SK-N-MC (cell line): ENCODE measurements at regions not wholly inside any gene's neighbourhood (a gene's known extent, or its start where the extent isn't known, plus 50 kb on each side); places are given as distances from the start of the nearest gene placed in this dataset.

Experiments
- DNase-seq: peaks from one replicate; pipeline ENCODE4 v3.0.0-alpha.2; 2011; ENCODE audit warnings: low read depth, low spot score
- H3K27ac ChIP-seq: fragments of 200-600 bp; sonication (generic); 2 replicates; pipeline ENCODE4 v1.5.1; 2016; ENCODE audit warnings: mixed run types
- H3K36me3 ChIP-seq: fragments of 200-600 bp; sonication (generic); 2 replicates; pipeline ENCODE4 v1.6.1; 2017; ENCODE audit warnings: antibody characterized with exemption, low read length, mixed read lengths; ENCODE audit not compliant: insufficient read depth
- H3K4me3 ChIP-seq: fragments of 200-600 bp; sonication (generic); 2 replicates; pipeline ENCODE4 v1.5.1; 2016
- H3K9ac ChIP-seq: fragments of 200-600 bp; sonication (generic); 2 replicates; pipeline ENCODE4 v1.8.0; 2017; ENCODE audit warnings: mixed run types, mixed read lengths; ENCODE audit not compliant: insufficient read length
- H3K9me3 ChIP-seq: fragments of 200-600 bp; sonication (generic); 2 replicates; pipeline ENCODE4 v1.6.1; 2017; ENCODE audit warnings: low read depth, mild to moderate bottlenecking, antibody characterized with exemption, low read length, moderate library complexity, mixed read lengths
- EZH2 ChIP-seq: fragments of 200-600 bp; sonication (generic); IDR thresholded peaks from one replicate; pipeline ENCODE4 v1.6.1; 2017; ENCODE audit warnings: antibody characterized with exemption
- FOXP2 ChIP-seq: optimal IDR thresholded peaks from 2 replicates; pipeline ENCODE3; 2011; ENCODE audit warnings: mild to moderate bottlenecking, moderate library complexity; ENCODE audit not compliant: insufficient read depth; ENCODE audit errors: extremely low read length, control extremely low read depth
- POLR2AphosphoS5 ChIP-seq: IDR thresholded peaks from 2 replicates; pipeline ENCODE4 v1.6.1; 2012; ENCODE audit warnings: mild to moderate bottlenecking, low read depth, low read length, borderline replicate concordance

DNA sequence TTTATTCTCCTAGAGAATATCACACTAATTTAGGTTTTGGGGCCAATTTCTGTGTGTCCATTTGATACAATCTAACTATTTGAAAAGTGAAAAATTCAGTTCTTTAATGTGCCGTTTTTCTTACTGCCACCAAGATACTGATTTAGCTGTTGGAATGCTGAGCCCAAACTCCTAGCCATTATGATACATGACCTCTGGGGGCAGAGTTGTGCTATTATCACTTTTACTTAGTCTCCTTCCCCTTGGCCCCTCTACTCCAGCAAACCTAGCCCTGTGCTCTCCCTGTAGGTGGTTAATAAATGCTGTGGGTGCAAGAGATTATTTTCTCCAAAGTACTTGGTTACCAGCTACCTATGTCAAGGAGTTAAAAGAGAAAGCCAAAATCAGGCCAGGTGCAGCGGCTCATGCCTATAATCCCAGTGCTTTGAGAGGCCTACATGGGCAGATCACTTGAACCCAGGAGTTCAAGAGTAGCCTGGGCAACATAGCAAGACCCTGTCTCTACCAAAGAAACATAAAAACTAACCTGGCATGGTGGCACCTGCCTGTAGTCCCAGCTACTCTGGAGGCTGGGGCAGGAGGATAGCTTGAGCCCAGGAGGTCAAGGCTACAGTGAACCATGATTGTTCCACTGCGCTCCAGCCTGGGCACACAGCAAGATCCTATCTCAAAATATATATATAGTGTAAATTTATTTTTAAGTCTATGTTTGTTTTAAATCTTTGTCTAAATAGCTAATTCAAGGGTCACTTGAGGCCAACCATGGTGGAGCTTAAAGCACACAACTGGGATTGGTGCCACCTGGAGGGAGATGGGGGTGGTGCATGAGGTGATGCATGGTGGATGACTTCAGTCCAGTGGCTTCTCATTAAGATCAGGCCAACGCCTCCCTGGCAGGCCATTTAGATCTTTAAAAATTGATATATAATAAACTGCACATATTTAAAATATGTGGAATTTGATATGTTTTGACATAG is 193.2 kb upstream of the PLET1 start:
- no peak for DNase-seq
- H3K9me3 ChIP-seq: 0 out of 2 replicates have a peak, but pooled peaks cover 2% of the 10 kb centered on the region

DNA sequence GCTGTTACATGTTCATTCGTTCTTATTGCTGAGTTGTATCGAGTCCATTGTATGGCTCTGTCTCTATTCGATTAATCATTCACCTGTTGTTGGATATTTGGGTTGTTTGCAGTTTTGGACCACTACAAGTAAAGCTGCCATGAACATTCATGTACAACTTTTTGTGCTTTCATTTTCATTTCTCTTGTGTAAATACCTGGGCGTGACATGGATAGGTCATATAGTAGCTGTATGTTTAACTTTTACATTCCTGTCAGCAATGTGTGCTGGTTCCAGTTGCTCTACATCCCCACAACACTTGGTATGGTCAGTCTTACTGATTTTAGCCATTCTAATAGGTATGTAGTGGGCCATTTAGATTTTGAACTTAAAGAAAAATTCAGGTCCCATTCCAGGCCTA is 194.2 kb upstream of the PLET1 start:
- H3K27ac ChIP-seq: no peak overlapping the region
- no peak overlapping the region for H3K4me3 ChIP-seq
- no peak for DNase-seq
- H3K9ac ChIP-seq: no peak overlapping the region
- no peak for TF ChIP-seq FOXP2
- TF ChIP-seq POLR2AphosphoS5: no peak
- TF ChIP-seq EZH2: no peak
- no peaks in the 10 kb centered on the region for H3K36me3 ChIP-seq
- 0 out of 2 replicates have a peak, but pooled peaks cover 2% of the 10 kb centered on the region for H3K9me3 ChIP-seq

More for the DNA sequence above, 193.2 kb upstream of the PLET1 start:
- no peak for TF ChIP-seq EZH2
- TF ChIP-seq FOXP2: no peak
- no peak for TF ChIP-seq POLR2AphosphoS5
- Histone ChIP-seq H3K9ac (no peak overlapping the region), H3K27ac (no peak overlapping the region), H3K36me3 (no peaks in the 10 kb centered on the region), H3K4me3 (no peak overlapping the region)

DNA sequence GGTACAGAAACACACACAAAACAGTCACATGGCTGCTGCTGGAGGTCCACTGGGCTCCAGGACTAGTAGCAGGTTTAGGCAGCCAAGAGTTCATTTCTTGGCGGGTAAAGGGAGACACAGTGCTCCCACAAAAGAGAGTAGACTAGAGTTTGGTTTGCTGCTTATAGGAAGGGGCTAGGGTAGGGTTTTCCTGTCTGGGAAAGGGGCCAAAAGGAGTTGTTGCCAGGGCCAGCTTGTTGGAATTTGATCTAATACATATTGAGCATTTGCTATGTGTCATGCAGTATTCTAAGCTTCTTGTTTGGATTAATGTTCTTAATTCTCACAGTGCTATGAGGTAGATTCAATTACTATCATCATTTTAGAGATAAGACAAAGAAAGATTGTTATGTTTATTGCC is 195.1 kb upstream of the PLET1 start:
- Histone ChIP-seq H3K9ac (no peak overlapping the region), H3K4me3 (no peak overlapping the region), H3K27ac (0 out of 2 replicates have a peak overlapping the region, but pooled peaks have one; percentile 38), H3K9me3 (peaks cover 2% of the 10 kb centered on the region; the same call in 1 of the 2 replicates), H3K36me3 (no peaks in the 10 kb centered on the region)
- DNase-seq: no peak
- TF ChIP-seq EZH2 (no peak), FOXP2 (no peak), POLR2AphosphoS5 (no peak)

- Histone ChIP-seq H3K36me3 (no peaks in the 10 kb centered on the region), H3K9ac (no peak overlapping the region)
- TF ChIP-seq EZH2: no peak
- no peak for TF ChIP-seq FOXP2
- no peak for TF ChIP-seq POLR2AphosphoS5
These were observed 196.9 kb upstream of the PLET1 start for GRCh38 chr11:112457532-112457931.

DNA sequence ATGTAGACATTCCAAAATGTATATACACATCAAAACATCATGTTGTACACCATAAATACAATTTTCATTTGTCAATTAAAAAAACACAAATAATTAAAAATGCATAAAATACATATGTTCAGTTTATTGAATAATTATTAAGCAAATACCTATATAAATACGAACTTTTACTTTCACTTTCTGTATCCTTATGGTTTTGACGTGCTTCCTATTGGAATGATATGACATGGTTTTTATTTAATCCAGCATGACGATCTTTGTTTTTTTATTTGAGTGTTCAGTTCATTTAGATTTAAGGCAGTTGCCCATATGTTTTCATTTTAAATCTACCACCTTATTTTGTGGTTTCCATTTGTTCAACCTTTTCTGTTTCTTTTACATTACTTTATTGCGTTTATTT is 198.3 kb upstream of the PLET1 start:
- Histone ChIP-seq H3K4me3 (peak overlapping the region; percentile 57), H3K27ac (no peak overlapping the region), H3K9ac (peak overlapping the region; percentile 27), H3K36me3 (no peaks in the 10 kb centered on the region), H3K9me3 (peaks cover 2% of the 10 kb centered on the region; the same call in 1 of the 2 replicates)
- DNase-seq: no peak
- TF ChIP-seq EZH2 (no peak), FOXP2 (no peak), POLR2AphosphoS5 (no peak)

More at GRCh38 chr11:112457532-112457931, 196.9 kb upstream of the PLET1 start:
- peaks cover 2% of the 10 kb centered on the region; the same call in 1 of the 2 replicates for H3K9me3 ChIP-seq
- no peak for DNase-seq
- H3K27ac ChIP-seq: no peak overlapping the region
- H3K4me3 ChIP-seq: no peak overlapping the region

- H3K9me3 ChIP-seq: peaks cover 2% of the 10 kb centered on the region; the same call in 1 of the 2 replicates
- H3K36me3 ChIP-seq: no peaks in the 10 kb centered on the region
- DNase-seq: no peak
- TF ChIP-seq EZH2: no peak
- no peak for TF ChIP-seq POLR2AphosphoS5
- TF ChIP-seq FOXP2: no peak
- H3K4me3 ChIP-seq: no peak overlapping the region
- no peak overlapping the region for H3K9ac ChIP-seq
- no peak overlapping the region for H3K27ac ChIP-seq
These were observed 199.5 kb upstream of the PLET1 start for GRCh38 chr11:112460141-112460540.

GRCh38 chr11:112464949-112465348 is 204.3 kb upstream of the PLET1 start:
- DNase-seq: no peak
- H3K36me3 ChIP-seq: no peaks in the 10 kb centered on the region
- H3K27ac ChIP-seq: no peak overlapping the region
- H3K9me3 ChIP-seq: no peaks in the 10 kb centered on the region; the same call in 1 of the 2 replicates
- TF ChIP-seq POLR2AphosphoS5 (no peak), EZH2 (no peak), FOXP2 (no peak)
- H3K4me3 ChIP-seq: no peak overlapping the region
- no peak overlapping the region for H3K9ac ChIP-seq

GRCh38 chr11:112465433-112466024 is 204.9 kb upstream of the PLET1 start:
- TF ChIP-seq EZH2 (no peak), POLR2AphosphoS5 (no peak), FOXP2 (no peak)
- no peak overlapping the region for H3K9ac ChIP-seq
- no peak overlapping the region for H3K27ac ChIP-seq
- DNase-seq: no peak
- H3K36me3 ChIP-seq: no peaks in the 10 kb centered on the region
- no peaks in the 10 kb centered on the region; the same call in 1 of the 2 replicates for H3K9me3 ChIP-seq
- H3K4me3 ChIP-seq: no peak overlapping the region
